ENCODE measurements at regions not wholly inside any gene's neighbourhood (a gene's known extent, or its start where the extent isn't known, plus 50 kb on each side); places are given as distances from the start of the nearest gene placed in this dataset.

DNA sequence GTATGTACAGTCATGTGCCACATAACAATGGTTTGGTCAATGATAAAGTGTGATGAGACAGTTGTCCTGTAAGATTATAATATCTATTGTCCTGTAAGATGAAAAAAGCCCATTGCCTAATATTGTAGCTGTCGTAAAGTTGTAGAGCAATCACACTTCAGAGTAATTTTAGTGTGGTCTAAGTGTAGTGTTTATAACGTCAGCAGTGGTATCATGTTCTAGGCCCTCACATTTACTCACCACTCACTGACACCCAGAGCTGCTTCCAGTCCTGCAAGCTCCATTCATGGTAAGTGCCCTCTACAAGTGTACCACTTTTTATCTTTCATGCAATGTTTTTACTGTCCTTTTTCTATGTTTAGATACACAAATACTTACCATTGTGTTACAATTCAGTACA lies 259.9 kb upstream of the RAB4A start:
- TF ChIP-seq, protein P1, sequence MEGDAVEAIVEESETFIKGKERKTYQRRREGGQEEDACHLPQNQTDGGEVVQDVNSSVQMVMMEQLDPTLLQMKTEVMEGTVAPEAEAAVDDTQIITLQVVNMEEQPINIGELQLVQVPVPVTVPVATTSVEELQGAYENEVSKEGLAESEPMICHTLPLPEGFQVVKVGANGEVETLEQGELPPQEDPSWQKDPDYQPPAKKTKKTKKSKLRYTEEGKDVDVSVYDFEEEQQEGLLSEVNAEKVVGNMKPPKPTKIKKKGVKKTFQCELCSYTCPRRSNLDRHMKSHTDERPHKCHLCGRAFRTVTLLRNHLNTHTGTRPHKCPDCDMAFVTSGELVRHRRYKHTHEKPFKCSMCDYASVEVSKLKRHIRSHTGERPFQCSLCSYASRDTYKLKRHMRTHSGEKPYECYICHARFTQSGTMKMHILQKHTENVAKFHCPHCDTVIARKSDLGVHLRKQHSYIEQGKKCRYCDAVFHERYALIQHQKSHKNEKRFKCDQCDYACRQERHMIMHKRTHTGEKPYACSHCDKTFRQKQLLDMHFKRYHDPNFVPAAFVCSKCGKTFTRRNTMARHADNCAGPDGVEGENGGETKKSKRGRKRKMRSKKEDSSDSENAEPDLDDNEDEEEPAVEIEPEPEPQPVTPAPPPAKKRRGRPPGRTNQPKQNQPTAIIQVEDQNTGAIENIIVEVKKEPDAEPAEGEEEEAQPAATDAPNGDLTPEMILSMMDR (conservative IDR thresholded peaks at IDR 0.05), result no peak
- TF ChIP-seq ZFX (IDR thresholded peaks at IDR 0.05), result no peak

Data from C4-2B (cell line).